ENCODE measurements at regions not wholly inside any gene's neighbourhood (a gene's known extent, or its start where the extent isn't known, plus 50 kb on each side); places are given as distances from the start of the nearest gene placed in this dataset.

GRCh38 chr10:33863352-33863751, 528.9 kb upstream of the NRP1 start:
- no peaks in the 10 kb centered on the region for H4K20me1 ChIP-seq (ENCODE audit: insufficient read depth)
- no peaks in the 10 kb centered on the region for H3K9me3 ChIP-seq (ENCODE audit: low read depth)
- no peak overlapping the region for H2AFZ ChIP-seq
- no peaks in the 10 kb centered on the region for H3K36me3 ChIP-seq (ENCODE audit: low read depth)
- H3K27me3 ChIP-seq (replicated peaks; ENCODE audit: insufficient read depth): peaks cover 3% of the 10 kb centered on the region
- in situ Hi-C loops (cut with MboI): no loop called here
- no peaks in the 10 kb centered on the region for H3K4me1 ChIP-seq (ENCODE audit: insufficient read depth)
- TF ChIP-seq EZH2phosphoT487 (IDR thresholded peaks at IDR 0.05; ENCODE audit: insufficient read depth, low read depth): no peak
- no peak for TF ChIP-seq EZH2 (IDR thresholded peaks at IDR 0.05; ENCODE audit: insufficient read depth, poor library complexity, severe bottlenecking)
- H3K79me2 ChIP-seq (ENCODE audit: insufficient read depth): no peaks in the 10 kb centered on the region
- H3F3A ChIP-seq (ENCODE audit: insufficient read depth): no peaks in the 10 kb centered on the region
- H3K9me2 ChIP-seq (ENCODE audit: insufficient read depth): no peaks in the 10 kb centered on the region
- DNase-seq: no peak
- no peak overlapping the region for H3K4me3 ChIP-seq
- no peak overlapping the region for H3K27ac ChIP-seq
- WGBS, 2 experiments (ENCODE audit: low coverage in 1 of 2, low lambda C conversion rate in 2 of 2, missing lambda C conversion rate in 2 of 2): 78 to 83% methylated on average over 3 of the region's 3 CpGs
- no peak overlapping the region for H3K9ac ChIP-seq
- H3K4me2 ChIP-seq (ENCODE audit: unreplicated experiment): no peak overlapping the region

GRCh38 chr10:33862536-33863105, 528.2 kb upstream of the NRP1 start:
- in situ Hi-C loops (cut with MboI): no loop called here
- Histone ChIP-seq H2AFZ (no peak overlapping the region), H3F3A (ENCODE audit: insufficient read depth) (no peaks in the 10 kb centered on the region), H3K27me3 (replicated peaks; ENCODE audit: insufficient read depth) (no peaks in the 10 kb centered on the region; the same call in 1 of the 2 replicates), H3K9ac (no peak overlapping the region), H3K36me3 (ENCODE audit: low read depth) (no peaks in the 10 kb centered on the region), H3K9me3 (ENCODE audit: low read depth) (no peaks in the 10 kb centered on the region), H3K79me2 (ENCODE audit: insufficient read depth) (no peaks in the 10 kb centered on the region), H3K4me3 (no peak overlapping the region), H3K4me2 (ENCODE audit: unreplicated experiment) (no peak overlapping the region), H4K20me1 (ENCODE audit: insufficient read depth) (no peaks in the 10 kb centered on the region), H3K27ac (no peak overlapping the region), H3K4me1 (ENCODE audit: insufficient read depth) (no peaks in the 10 kb centered on the region), H3K9me2 (ENCODE audit: insufficient read depth) (no peaks in the 10 kb centered on the region)
- 90 to 91% methylated on average over 12 of the region's 12 CpGs for WGBS, 2 experiments (ENCODE audit: low coverage in 1 of 2, low lambda C conversion rate in 2 of 2, missing lambda C conversion rate in 2 of 2)
- DNase-seq: no peak
- TF ChIP-seq EZH2phosphoT487 (IDR thresholded peaks at IDR 0.05; ENCODE audit: insufficient read depth, low read depth) (no peak), EZH2 (IDR thresholded peaks at IDR 0.05; ENCODE audit: insufficient read depth, poor library complexity, severe bottlenecking) (no peak)

GRCh38 chr10:33861833-33862232, 527.4 kb upstream of the NRP1 start:
- no peaks in the 10 kb centered on the region for H3K36me3 ChIP-seq (ENCODE audit: low read depth)
- H3F3A ChIP-seq (ENCODE audit: insufficient read depth): no peaks in the 10 kb centered on the region
- no peak for TF ChIP-seq EZH2 (IDR thresholded peaks at IDR 0.05; ENCODE audit: insufficient read depth, poor library complexity, severe bottlenecking)
- no peaks in the 10 kb centered on the region; the same call in 1 of the 2 replicates for H3K27me3 ChIP-seq (replicated peaks; ENCODE audit: insufficient read depth)
- in situ Hi-C loops (cut with MboI): no loop called here
- DNase-seq: no peak
- no peaks in the 10 kb centered on the region for H3K9me2 ChIP-seq (ENCODE audit: insufficient read depth)
- H3K4me1 ChIP-seq (ENCODE audit: insufficient read depth): no peaks in the 10 kb centered on the region
- no peaks in the 10 kb centered on the region for H4K20me1 ChIP-seq (ENCODE audit: insufficient read depth)
- no peak overlapping the region for H3K4me3 ChIP-seq
- no peak overlapping the region for H2AFZ ChIP-seq
- H3K9ac ChIP-seq: no peak overlapping the region
- no peak overlapping the region for H3K4me2 ChIP-seq (ENCODE audit: unreplicated experiment)
- no peak overlapping the region for H3K27ac ChIP-seq
- no peaks in the 10 kb centered on the region for H3K79me2 ChIP-seq (ENCODE audit: insufficient read depth)
- no peaks in the 10 kb centered on the region for H3K9me3 ChIP-seq (ENCODE audit: low read depth)
- WGBS, 2 experiments (ENCODE audit: low coverage in 1 of 2, low lambda C conversion rate in 2 of 2, missing lambda C conversion rate in 2 of 2): 85 to 90% methylated on average over 3 of the region's 3 CpGs

GRCh38 chr10:33861016-33861704, 526.7 kb upstream of the NRP1 start:
- H3K27ac ChIP-seq: no peak overlapping the region
- H3K9me3 ChIP-seq (ENCODE audit: low read depth): no peaks in the 10 kb centered on the region
- H3K4me2 ChIP-seq (ENCODE audit: unreplicated experiment): no peak overlapping the region
- no peaks in the 10 kb centered on the region for H3K4me1 ChIP-seq (ENCODE audit: insufficient read depth)
- TF ChIP-seq EZH2 (IDR thresholded peaks at IDR 0.05; ENCODE audit: insufficient read depth, poor library complexity, severe bottlenecking) (no peak), EZH2phosphoT487 (IDR thresholded peaks at IDR 0.05; ENCODE audit: insufficient read depth, low read depth) (no peak)
- no peaks in the 10 kb centered on the region for H3K79me2 ChIP-seq (ENCODE audit: insufficient read depth)
- in situ Hi-C loops (cut with MboI): no loop called here
- H3K9me2 ChIP-seq (ENCODE audit: insufficient read depth): no peaks in the 10 kb centered on the region
- no peak overlapping the region for H2AFZ ChIP-seq
- no peak overlapping the region for H3K9ac ChIP-seq
- 83 to 96% methylated on average over 7 of the region's 7 CpGs for WGBS, 2 experiments (ENCODE audit: low coverage in 1 of 2, low lambda C conversion rate in 2 of 2, missing lambda C conversion rate in 2 of 2)
- no peak for DNase-seq
- H3K27me3 ChIP-seq (replicated peaks; ENCODE audit: insufficient read depth): no peaks in the 10 kb centered on the region
- H3K36me3 ChIP-seq (ENCODE audit: low read depth): no peaks in the 10 kb centered on the region
- H4K20me1 ChIP-seq (ENCODE audit: insufficient read depth): no peaks in the 10 kb centered on the region
- H3F3A ChIP-seq (ENCODE audit: insufficient read depth): no peaks in the 10 kb centered on the region
- no peak overlapping the region for H3K4me3 ChIP-seq
